PC-3 (cell line): ENCODE measurements at regions not wholly inside any gene's neighbourhood (a gene's known extent, or its start where the extent isn't known, plus 50 kb on each side); places are given as distances from the start of the nearest gene placed in this dataset.

Experiments
- ATAC-seq: fragments of 200-7000 bp; cut with Tn5 transposase; 2 replicates; pipeline ENCODE4 v1.9.1; 2020; ENCODE audit warnings: mild to moderate bottlenecking, moderate library complexity
- BruUV-seq: library from RNA; stranded (reverse); fragments of 400-500 nt; replicated peaks from 2 replicates; lab custom pipeline; 2021; lab: Mats Ljungman, UMichigan
- CTCF ChIA-PET: fragments of 300-600 bp; sonication (Branson Sonifier 250); formaldehyde crosslinking; loops from one replicate; lab custom pipeline; 2022; ENCODE audit warnings: antibody characterized with exemption; lab: Charles Lee
- POLR2A ChIA-PET: fragments of 300-600 bp; sonication (Branson Sonifier 250); formaldehyde crosslinking; loops from one replicate; lab custom pipeline; 2022; ENCODE audit warnings: antibody characterized with exemption; ENCODE audit not compliant: unreplicated experiment; lab: Charles Lee
- DNase-seq: peaks from one replicate; pipeline ENCODE4 v3.0.0-alpha.2; 2015
- H2AFZ ChIP-seq: fragments of 300-600 bp; sonication (generic); 2 replicates; pipeline ENCODE4 v1.6.0; 2016; ENCODE audit warnings: antibody characterized with exemption, low read length
- H3F3A ChIP-seq: fragments of 300-600 bp; sonication (generic); one replicate; pipeline ENCODE4 v1.6.0; 2017; ENCODE audit warnings: antibody characterized with exemption, low read length, control low read depth, mild to moderate bottlenecking; ENCODE audit not compliant: unreplicated experiment
- H3K27ac ChIP-seq: fragments of 300-600 bp; sonication (generic); 2 replicates; pipeline ENCODE4 v1.5.1; 2016; ENCODE audit warnings: mild to moderate bottlenecking, low read length
- H3K27me3 ChIP-seq: fragments of 300-600 bp; sonication (generic); 2 replicates; pipeline ENCODE4 v1.6.1; 2016; ENCODE audit warnings: low read length, mixed read lengths
- H3K36me3 ChIP-seq: fragments of 300-600 bp; sonication (generic); 2 replicates; pipeline ENCODE4 v1.6.1; 2016; ENCODE audit warnings: low read depth, mixed run types, low read length, mixed read lengths
- H3K4me1 ChIP-seq: fragments of 300-600 bp; sonication (generic); 2 replicates; pipeline ENCODE4 v1.5.1; 2016; ENCODE audit warnings: low read length; ENCODE audit not compliant: insufficient read depth
- H3K4me2 ChIP-seq: fragments of 300-600 bp; sonication (generic); 2 replicates; pipeline ENCODE4 v1.6.0; 2016; ENCODE audit warnings: low read length
- H3K4me3 ChIP-seq: fragments of 300-600 bp; sonication (generic); 2 replicates; pipeline ENCODE4 v1.5.1; 2016; ENCODE audit warnings: mild to moderate bottlenecking, low read length, mixed read lengths
- H3K79me2 ChIP-seq: fragments of 300-600 bp; sonication (generic); 2 replicates; pipeline ENCODE4 v1.6.1; 2017; ENCODE audit warnings: low read length, mixed read lengths
- H3K9ac ChIP-seq: fragments of 300-600 bp; sonication (generic); 2 replicates; pipeline ENCODE4 v1.6.0; 2016; ENCODE audit warnings: mild to moderate bottlenecking, low read length
- H3K9me2 ChIP-seq: fragments of 300-600 bp; sonication (generic); replicated peaks from 2 replicates; pipeline ENCODE4 v1.6.1; 2016; ENCODE audit warnings: mixed run types, low read length, mixed read lengths
- H3K9me3 ChIP-seq: fragments of 300-600 bp; sonication (generic); 2 replicates; pipeline ENCODE4 v1.6.1; 2016; ENCODE audit warnings: low read length, mixed read lengths
- H4K20me1 ChIP-seq: fragments of 300-600 bp; sonication (generic); 2 replicates; pipeline ENCODE4 v1.6.1; 2016; ENCODE audit warnings: low read length, mixed read lengths
- CTCF ChIP-seq: fragments of 300-600 bp; sonication (generic); conservative IDR thresholded peaks from 2 replicates; pipeline ENCODE4 v1.5.1; 2017; ENCODE audit warnings: antibody characterized with exemption, low read depth, mild to moderate bottlenecking, low read length
- EZH2 ChIP-seq: fragments of 300-600 bp; sonication (generic); IDR thresholded peaks from one replicate; pipeline ENCODE4 v1.6.1; 2017; ENCODE audit warnings: antibody characterized with exemption, mild to moderate bottlenecking, low read length; ENCODE audit not compliant: unreplicated experiment
- EZH2phosphoT487 ChIP-seq: fragments of 300-600 bp; sonication (generic); IDR thresholded peaks from 2 replicates; pipeline ENCODE4 v1.6.1; 2018; ENCODE audit warnings: mild to moderate bottlenecking, antibody characterized with exemption, low read length, borderline replicate concordance
- intact Hi-C: fragments of 100-400 bp; cut with micrococcal nuclease; formaldehyde crosslinking; loops from 2 replicates; pipeline ENCODE4 v1.9.0; 2023

DNA sequence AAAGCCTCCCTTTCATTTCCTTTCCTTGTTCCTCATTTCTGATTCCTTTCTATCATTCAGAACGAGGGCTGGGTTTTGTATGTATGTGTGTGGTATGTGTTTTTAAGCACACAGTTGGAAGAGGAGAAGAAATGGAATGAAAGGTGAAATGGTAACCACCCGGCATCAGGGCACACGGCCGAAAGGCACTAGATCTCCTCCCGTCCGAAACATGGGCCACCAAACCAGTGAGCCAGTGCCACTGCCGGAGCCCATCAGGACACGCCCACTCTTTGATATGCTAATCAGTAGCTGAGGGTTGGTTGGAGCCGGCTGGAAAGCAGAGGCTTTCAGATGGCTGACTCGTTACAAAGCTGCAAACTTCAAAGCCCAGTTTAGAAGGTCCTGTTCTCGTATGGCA lies 228.6 kb upstream of the JARID2 start:
- Histone ChIP-seq H3K9me3 (no peaks in the 10 kb centered on the region), H3K4me3 (no peak overlapping the region), H2AFZ (no peak overlapping the region), H3K4me2 (no peak overlapping the region), H3K27ac (no peak overlapping the region), H3K9me2 (no peaks in the 10 kb centered on the region), H3K27me3 (no peaks in the 10 kb centered on the region), H3K79me2 (no peaks in the 10 kb centered on the region), H3F3A (no peaks in the 10 kb centered on the region), H3K4me1 (no peaks in the 10 kb centered on the region), H3K9ac (no peak overlapping the region), H4K20me1 (no peaks in the 10 kb centered on the region), H3K36me3 (no peaks in the 10 kb centered on the region)
- CTCF ChIA-PET: no interaction called here
- no peak for ATAC-seq
- no peak for DNase-seq
- TF ChIP-seq EZH2 (no peak), CTCF (no peak), EZH2phosphoT487 (no peak)
- POLR2A ChIA-PET: interaction anchor here (0.7 kb wide), 1 partner anchor 32 kb away, joined by 3 read pairs; no protein-coding TSS in a partner anchor
- no TSS peak for BruUV-seq
- intact Hi-C loops: no loop called here

DNA sequence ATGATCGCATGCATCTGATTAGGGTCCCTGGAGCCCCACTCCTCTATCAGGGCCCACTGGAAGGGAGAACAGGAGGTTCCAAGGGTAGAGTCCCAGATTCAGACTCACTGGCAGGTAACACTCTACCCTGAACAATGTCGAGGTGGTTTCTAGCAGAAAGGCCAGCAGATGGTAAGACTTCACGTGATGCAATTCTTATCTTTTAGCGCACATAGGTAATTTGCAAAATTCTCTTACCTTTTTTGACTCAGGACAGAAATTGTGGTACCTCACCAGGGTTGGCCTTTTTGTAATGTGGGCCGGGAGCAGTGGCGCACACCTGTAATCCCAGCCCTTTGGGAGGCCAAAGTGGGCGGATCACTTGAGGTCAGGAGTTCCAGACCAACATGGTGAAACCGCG lies 228.1 kb upstream of the JARID2 start:
- CTCF ChIA-PET: no interaction called here
- H3K4me2 ChIP-seq: no peak overlapping the region
- intact Hi-C loops: no loop called here
- ATAC-seq (no peak), DNase-seq (no peak)
- no peak for TF ChIP-seq EZH2phosphoT487
- TF ChIP-seq CTCF: no peak
- TF ChIP-seq EZH2: no peak
- no peak overlapping the region for H3K9ac ChIP-seq
- H3K27me3 ChIP-seq: no peaks in the 10 kb centered on the region
- POLR2A ChIA-PET: interaction anchor here (0.7 kb wide), 1 partner anchor 32 kb away, joined by 3 read pairs; no protein-coding TSS in a partner anchor
- H3K9me2 ChIP-seq: no peaks in the 10 kb centered on the region
- no peak overlapping the region for H3K27ac ChIP-seq
- H4K20me1 ChIP-seq: no peaks in the 10 kb centered on the region
- no peaks in the 10 kb centered on the region for H3K9me3 ChIP-seq
- no peaks in the 10 kb centered on the region for H3F3A ChIP-seq
- H2AFZ ChIP-seq: no peak overlapping the region
- BruUV-seq: no TSS peak
- no peaks in the 10 kb centered on the region for H3K36me3 ChIP-seq
- H3K4me1 ChIP-seq: no peaks in the 10 kb centered on the region
- no peak overlapping the region for H3K4me3 ChIP-seq
- no peaks in the 10 kb centered on the region for H3K79me2 ChIP-seq

DNA sequence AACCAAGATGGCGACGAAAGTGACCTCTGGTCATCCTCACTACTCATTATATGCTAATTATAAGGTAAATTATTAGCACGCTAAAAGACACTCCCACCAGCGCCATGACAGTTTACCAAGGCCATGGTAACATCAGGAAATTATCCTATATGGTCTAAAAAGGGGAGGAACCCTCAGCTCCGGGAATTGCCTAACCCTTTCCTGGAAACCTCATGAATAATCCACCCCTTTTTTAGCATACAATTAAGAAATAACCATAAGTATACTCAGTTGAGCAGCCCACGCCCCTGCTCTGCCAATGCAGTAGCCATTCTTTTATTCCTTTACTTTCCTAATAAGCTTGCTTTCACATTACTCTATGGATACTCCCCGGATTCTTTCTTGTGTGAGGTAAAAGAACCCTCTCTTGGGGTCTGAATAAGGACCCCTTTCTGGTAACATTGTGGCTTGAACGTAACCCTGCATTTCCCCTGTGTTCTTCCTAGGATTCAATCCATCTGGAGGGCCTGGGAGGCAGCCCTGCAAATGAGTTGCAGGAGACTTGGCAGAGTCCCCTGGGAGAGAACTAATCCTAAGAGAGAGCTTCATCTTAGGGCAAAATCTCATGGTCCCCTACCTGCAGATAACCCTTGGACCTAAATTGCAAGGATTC lies 225.6 kb upstream of the JARID2 start:
- no TSS peak for BruUV-seq
- Histone ChIP-seq H3F3A (no peaks in the 10 kb centered on the region), H3K4me2 (no peak overlapping the region), H3K9me2 (no peaks in the 10 kb centered on the region), H3K4me3 (no peak overlapping the region), H3K4me1 (no peaks in the 10 kb centered on the region), H3K27ac (no peak overlapping the region), H3K9ac (no peak overlapping the region), H3K36me3 (no peaks in the 10 kb centered on the region), H3K79me2 (no peaks in the 10 kb centered on the region), H4K20me1 (no peaks in the 10 kb centered on the region), H3K9me3 (no peaks in the 10 kb centered on the region), H3K27me3 (no peaks in the 10 kb centered on the region), H2AFZ (no peak overlapping the region)
- no peak for DNase-seq
- ChIA-PET POLR2A (no interaction called here), CTCF (no interaction called here)
- no peak for TF ChIP-seq EZH2
- TF ChIP-seq CTCF: no peak
- no peak for TF ChIP-seq EZH2phosphoT487
- ATAC-seq: no peak
- intact Hi-C loops: no loop called here
